ENCODE measurements at regions not wholly inside any gene's neighbourhood (a gene's known extent, or its start where the extent isn't known, plus 50 kb on each side); places are given as distances from the start of the nearest gene placed in this dataset.

DNA sequence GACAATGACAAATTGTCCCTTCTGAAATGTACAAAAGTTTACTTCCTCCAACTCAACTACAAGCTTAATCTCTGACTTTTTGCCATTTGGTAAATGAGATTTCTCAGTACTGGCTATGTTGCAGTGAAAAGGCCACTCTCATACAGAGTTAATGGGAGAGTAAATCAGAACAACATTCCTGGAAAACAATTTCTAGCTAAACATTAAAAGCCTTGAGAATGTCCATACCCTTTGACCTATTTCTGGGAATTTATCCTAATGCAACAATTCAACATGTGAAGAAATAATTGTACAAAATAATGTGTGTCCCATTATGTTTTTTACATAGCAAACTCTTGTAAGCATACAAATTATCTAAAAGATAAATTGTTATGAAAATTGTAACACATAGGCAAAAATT, 56.3 kb upstream of the SPEF2 start:
- TF ChIP-seq CTCF (IDR thresholded peaks at IDR 0.05; ENCODE audit: insufficient read depth, low read length, poor library complexity, severe bottlenecking) (no peak), EZH2phosphoT487 (conservative IDR thresholded peaks at IDR 0.05; ENCODE audit: low read length) (no peak)
